Left hindlimb (tissue), 1 donor: ENCODE measurements at regions not wholly inside any gene's neighbourhood (a gene's known extent, or its start where the extent isn't known, plus 50 kb on each side); places are given as distances from the start of the nearest gene placed in this dataset.
"Not testable (repeated sequence)": the region's sequence is repeated elsewhere in the genome, so short reads cannot be mapped to it uniquely, and the experiment has no call there.

Experiments used
- DNase-seq: peaks from one replicate; pipeline ENCODE4 v3.0.0-alpha.2; 2018

DNA sequence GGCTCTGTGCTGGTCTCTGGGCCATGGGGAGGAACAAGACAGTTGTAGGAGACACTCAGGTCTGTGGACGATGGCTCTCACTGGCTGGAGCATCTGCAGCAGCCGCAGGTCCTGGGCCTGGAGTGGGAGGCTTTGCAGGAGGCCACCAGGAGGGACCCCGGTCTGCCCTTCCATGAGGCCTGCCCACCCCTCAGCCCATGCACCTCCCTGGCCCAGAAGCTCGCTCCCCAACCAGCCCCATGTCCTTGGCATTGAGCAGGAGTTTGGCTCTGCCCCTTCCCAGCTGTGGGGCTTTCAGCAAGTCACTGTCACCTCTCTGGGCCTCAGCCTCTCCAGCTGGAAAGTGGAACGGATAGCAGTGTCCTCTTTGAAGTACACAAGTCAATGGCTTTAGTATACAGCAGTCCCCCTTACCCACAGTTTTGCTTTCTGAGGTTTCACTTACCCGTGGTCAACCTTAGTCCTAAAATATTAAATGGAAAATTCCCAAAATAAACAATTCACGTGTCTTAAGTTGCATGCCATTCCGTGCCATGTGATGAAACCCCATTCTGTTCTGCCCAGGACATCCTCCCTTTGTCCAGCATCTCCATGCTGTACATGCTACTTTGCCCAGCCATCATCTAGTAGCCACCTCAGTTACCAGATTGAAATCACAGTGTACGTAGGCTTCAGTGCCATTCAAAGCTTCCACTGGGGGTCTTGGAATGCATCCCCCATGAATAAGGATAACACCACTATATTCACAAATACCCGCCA lies 104.0 kb downstream of the CPZ start:
- no peak for DNase-seq

DNA sequence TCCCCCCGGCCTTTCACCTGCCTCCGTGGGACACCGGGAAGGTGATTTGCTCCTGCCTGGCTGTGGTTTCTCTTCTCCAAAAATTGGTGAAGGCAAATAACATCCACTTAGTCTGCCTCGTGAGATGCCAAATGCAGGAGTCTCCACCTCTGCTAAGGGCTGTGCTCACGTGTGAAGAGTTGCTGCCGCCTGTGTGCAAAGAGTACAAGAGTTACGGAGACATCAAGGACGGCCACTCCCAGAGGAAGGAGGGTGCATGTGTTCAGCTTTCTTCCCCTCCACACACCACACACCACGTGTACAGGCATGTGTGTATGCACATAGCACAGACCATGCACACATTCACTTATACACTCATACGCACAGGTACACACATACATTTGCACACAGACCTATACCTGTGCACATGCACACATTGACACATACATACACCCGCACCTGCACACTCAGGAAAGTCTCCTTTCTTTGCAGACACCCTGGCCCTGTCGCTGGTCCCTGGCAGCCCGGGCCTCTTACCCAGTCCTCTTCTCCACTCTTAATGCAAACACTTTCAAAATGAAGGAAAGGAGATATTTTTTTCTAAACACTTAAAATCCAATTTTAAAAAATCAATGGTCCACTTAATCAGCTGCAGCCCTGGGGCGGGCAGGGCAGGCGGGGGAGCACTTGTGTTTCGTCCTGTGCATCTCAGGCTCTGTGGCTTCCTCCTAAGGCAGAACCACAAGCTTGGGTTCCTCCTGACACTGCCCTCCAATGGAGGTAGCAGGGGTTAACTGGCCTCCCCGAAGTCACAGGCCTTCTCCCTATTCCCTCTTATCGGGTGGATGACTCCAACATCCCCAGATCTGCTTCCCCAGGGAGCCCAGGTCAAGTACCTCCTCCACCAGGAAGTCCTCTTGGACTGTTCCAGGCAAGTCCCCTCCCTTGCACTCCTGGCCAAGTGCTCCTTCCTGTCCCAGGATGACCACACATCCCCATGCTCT lies 103.0 kb downstream of the CPZ start:
- no peak for DNase-seq

DNA sequence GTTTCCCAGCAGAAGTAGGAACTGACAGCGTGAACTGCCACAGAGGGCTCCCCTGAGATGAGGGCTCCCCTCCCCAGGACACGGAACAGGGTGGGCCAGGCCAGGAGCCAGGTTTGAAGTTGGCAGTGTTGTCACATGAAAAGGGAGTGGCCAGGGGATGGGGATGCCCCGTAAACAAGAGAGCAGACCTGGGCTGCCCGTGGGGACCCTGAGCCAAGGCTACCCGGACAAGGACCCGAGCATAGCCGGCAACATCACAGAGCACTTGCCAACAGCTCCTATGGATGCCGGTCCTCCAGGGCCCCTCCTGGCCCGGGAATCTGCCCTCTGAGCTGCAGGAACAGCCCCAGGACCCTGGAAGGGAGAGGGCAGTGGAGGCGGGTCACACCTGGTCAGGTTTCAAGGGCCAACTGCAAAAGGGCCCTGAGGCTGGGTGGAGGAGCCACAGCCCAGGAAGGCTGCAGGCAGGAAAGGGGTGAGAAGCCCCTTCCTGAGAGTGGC lies 102.1 kb downstream of the CPZ start:
- no peak for DNase-seq

GRCh38 chr4:8694226-8694625 lies 101.7 kb downstream of the CPZ start:
- DNase-seq, result no peak

- no peak for DNase-seq
Measured at GRCh38 chr4:8691151-8691775, 98.7 kb downstream of the CPZ start.

DNA sequence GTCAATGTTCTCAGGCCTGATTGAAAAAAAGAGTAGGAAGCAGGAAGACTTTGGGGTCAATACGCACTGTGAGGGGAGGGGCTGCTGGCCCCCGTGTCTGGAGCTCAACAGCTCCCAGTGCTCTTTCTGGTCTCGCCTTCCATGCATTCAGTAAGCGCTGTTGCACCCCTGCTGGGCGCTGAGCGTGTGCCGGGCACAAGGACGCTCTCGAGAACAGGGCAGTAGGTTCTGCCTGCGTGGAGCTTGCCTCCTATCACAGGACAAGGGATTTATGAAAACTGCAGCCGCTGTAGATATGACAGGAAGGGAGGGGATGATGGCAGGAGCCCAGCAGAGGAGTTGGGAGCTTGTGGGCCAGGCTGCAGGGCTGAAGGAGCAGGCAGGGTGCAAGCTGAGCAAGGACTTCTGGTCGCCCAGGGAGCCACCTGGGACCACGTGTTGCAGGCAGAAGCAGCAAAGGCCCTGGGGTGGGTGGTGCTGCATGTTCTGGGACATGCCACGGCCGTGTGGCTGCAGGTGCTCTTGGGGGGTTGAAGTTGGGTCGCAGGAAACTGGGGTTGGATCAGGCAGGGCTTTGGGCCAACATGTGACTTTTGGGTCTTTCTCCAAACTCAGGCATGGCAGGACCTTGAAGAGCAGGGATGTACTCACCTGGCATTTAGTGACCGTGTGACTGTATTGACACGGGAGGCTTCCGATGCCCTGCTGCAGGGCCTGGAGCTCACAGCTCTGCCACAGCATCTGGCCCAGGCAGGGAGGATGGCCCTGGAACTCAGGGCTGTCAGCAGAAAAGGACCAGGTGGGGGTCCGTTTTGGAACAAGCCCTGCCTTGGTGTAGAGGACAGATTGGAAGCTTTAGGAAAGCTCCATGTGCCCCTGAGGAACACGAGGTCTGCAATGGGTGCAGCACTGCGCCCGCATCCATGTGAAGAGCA lies 97.9 kb downstream of the CPZ start:
- DNase-seq, result no peak

DNA sequence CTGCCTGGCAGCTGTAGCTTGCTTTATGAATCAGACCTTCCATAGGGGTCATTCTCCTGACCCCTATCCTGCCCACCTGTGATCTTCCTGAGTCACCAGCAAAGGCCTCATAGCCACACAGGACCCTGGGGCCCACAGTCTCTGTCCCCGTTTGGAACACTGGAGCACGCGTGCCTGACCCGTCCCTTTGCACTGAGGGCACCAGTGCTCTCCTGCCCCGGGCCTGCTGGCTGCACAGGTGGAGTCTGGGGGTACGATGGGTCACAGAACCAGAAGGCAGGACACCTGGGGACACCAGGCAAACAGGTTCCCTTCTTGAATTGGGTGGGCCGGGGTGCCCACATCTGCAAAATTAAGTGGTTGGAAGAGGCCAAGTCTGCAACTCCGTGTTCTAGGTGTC lies 97.2 kb downstream of the CPZ start:
- DNase-seq, result no peak

DNA sequence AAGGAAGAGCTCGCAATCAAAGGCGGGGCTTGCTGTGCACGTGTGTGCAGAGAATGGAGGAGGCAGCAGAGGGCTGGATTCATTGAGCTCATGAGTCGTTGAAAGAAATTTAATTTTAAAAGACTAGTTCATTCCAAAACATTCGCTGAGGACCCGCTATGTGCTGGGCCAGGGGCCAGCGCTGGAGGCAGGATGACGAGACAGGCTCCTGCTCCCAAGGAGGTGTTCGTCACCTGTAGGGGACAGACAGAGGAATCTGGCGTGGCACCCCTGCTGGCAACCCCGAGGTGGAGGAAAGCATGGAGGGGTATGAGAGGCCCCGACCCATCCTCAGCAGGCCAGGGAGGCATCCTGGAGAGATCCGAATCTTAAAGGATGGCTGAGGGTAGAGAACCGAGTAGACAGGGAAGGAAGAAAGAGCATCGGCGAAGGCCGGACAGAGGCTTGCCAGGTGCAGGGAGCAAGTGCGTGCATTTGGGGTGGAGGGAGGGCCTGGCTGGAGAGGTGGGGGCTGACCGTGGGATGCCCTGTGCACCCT lies 96.4 kb downstream of the CPZ start:
- no peak for DNase-seq

DNA sequence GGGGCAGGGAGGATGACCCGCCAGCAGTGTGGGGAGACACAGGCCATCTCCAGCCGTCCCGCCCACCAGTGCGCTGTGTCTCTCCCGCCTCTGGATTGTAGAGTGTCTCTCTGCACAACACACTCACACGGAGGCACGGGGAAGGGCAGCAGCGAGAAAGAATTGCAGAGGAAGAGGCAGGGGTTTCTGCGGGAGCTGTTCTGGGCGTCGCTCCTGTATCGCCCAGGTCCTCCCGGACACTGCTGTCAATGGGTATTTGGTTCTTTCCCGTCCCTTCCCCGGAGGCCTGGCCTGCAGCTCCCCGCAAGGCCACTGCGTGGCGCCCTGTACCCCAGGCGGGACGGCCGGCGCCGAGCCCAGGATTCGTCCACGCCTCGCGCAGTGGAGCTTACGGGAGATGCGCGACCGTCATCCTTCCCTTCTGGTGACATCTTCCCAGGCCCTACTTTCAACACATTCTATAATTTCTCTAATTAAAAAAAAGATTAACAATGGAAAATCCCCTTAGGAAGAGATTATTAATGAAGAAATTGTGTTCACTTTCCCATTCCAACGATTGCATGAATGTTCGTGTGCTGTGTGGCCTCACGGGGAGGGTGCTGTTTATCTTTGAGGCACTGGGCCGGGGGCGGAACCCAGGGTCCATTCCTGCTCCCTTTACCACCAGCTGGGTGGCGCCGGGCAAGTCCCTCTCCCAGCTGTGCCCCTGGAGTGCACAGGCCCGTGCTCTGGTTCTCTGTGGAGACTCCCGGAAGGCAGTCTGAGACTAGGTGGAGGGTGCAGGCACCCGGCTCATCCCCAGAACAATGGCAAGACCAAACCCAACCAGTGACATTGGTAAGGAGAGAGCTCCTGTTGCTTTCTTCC lies 95.7 kb downstream of the CPZ start:
- peak; percentile 25 for DNase-seq

GRCh38 chr4:8687083-8687482 lies 94.5 kb downstream of the CPZ start:
- DNase-seq, result no peak

- DNase-seq, result no peak
Measured at GRCh38 chr4:8685831-8686230, 93.3 kb downstream of the CPZ start.

- DNase-seq, result no peak
Measured at GRCh38 chr4:8683462-8683861, 90.9 kb downstream of the CPZ start.

GRCh38 chr4:8682725-8683124 lies 90.2 kb downstream of the CPZ start:
- DNase-seq, result no peak

DNA sequence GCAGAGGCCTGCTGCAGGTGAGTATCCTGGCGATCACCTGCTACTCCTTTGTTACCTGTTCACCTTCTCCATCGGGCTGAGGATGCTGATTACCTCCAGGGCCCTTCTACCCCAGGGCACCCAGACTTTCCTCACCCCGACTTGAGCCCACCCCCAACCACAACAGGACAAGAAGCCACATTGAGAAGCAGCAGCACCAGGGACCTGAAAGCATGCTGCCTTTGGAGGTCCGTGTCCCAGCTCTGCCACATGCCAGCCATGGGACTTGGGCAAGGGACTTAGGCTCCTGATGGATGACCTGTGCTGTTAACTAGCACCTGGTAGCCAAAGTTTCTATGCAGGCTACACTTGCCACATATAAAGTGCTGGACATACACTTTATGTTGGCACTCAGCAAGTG lies 89.7 kb downstream of the CPZ start:
- no peak for DNase-seq

GRCh38 chr4:8681391-8681790 lies 88.8 kb downstream of the CPZ start:
- DNase-seq, result no peak

- no peak for DNase-seq
Measured at GRCh38 chr4:8679032-8679431, 86.5 kb downstream of the CPZ start.

GRCh38 chr4:8676676-8677075 lies 84.1 kb downstream of the CPZ start:
- DNase-seq, result no peak

GRCh38 chr4:8675906-8676305 lies 83.3 kb downstream of the CPZ start:
- no peak for DNase-seq

DNA sequence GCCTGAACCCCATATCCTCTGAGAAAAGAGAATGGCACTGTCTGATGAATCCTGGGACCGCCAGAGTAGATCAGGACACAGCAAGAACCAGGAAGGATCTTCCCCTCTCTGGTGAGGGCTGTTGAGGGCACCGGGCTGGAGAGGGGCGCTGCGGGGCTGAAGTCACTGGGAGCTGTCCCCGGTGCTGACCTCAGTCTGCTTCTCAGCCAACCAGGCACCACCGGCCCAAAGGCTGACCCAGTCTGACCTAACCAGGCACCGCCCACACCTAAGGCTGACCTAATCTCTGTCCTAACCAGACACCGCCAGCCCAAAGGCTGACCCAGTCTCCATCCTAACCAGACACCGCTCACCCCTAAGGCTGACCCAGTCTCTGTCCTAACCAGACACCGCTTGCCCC lies 82.8 kb downstream of the CPZ start:
- DNase-seq, result no peak

GRCh38 chr4:8674311-8674885 lies 81.8 kb downstream of the CPZ start:
- DNase-seq, result no peak

DNA sequence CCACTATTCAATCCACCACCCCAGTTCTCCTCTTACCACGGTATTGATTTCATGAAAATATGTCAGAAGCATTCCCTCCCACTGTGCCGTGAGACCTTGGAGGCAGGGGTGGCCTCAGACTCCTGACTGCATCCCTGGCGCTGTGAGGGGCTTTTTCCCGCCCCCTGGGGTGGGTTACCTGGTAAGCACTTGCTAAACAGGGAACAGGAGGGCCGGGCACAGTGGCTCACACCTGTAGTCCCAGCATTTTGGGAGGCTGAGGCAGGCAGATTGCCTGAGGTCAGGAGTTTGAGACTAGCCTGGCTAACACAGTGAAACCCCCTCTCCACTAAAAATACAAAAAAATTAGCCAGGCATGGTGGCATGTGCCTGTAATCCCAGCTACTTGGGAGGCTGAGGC lies 80.5 kb downstream of the CPZ start:
- not testable (repeated sequence) for DNase-seq
